Ectodermal cell (in vitro differentiated cells): ENCODE measurements at regions not wholly inside any gene's neighbourhood (a gene's known extent, or its start where the extent isn't known, plus 50 kb on each side); places are given as distances from the start of the nearest gene placed in this dataset.

Experiments used
- H3K27ac ChIP-seq: 2 replicates; pipeline ENCODE4 v1.7.0; 2013; ENCODE audit warnings: mild to moderate bottlenecking, low read depth, low read length; ENCODE audit not compliant: insufficient read depth, poor library complexity, severe bottlenecking
- H3K27me3 ChIP-seq: 2 replicates; pipeline ENCODE4 v1.7.0; 2013; ENCODE audit warnings: mild to moderate bottlenecking, low read length; ENCODE audit not compliant: insufficient read depth, control insufficient read depth, poor library complexity, severe bottlenecking
- H3K36me3 ChIP-seq: one replicate; pipeline ENCODE4 v1.7.0; 2013; ENCODE audit warnings: low read length; ENCODE audit not compliant: control insufficient read depth, insufficient read depth
- H3K4me1 ChIP-seq: one replicate; pipeline ENCODE4 v1.7.0; 2013; ENCODE audit warnings: low read length; ENCODE audit not compliant: control insufficient read depth, insufficient read depth
- H3K4me3 ChIP-seq: 2 replicates; pipeline ENCODE4 v1.7.0; 2013; ENCODE audit warnings: low read depth, low read length, control low read depth; ENCODE audit not compliant: insufficient read depth
- H3K9me3 ChIP-seq: 2 replicates; pipeline ENCODE4 v1.7.0; 2013; ENCODE audit warnings: mild to moderate bottlenecking, low read length, moderate library complexity; ENCODE audit not compliant: control insufficient read depth
- WGBS, 2 experiments: methylation state at CpG; one replicate each; pipeline ENCODE4 v1.1.7; 2013; ENCODE audit warnings: missing lambda C conversion rate in 2 of 2; 5-methylcytosine and 5-hydroxymethylcytosine counted together

DNA sequence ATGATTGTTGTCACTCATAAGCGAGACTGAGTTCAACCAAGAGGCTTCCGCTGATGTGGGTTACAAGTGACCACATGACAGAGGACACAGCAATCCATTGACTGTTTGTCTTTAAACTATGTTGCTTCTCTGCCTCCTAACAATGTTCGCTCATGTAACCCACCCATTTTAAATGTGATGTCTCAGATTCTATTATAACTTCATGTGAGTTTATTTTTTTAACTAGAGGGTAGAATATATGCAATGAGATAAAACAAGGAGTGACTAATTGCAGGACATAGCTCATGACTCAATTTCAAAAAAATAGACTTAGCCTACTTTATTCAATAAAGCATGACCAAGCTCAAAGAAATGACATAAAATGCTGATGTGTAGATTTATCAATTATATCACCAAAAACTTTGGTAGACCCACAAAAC, 119.2 kb upstream of the SASH1 start:
- no peaks in the 10 kb centered on the region for H3K27me3 ChIP-seq
- no peak overlapping the region for H3K4me3 ChIP-seq
- WGBS, 2 experiments, result 91 to 96% methylated on average over 2 to 3 of the region's 3 CpGs
- no peaks in the 10 kb centered on the region for H3K36me3 ChIP-seq
- H3K4me1 ChIP-seq, result no peaks in the 10 kb centered on the region
- H3K9me3 ChIP-seq, result no peaks in the 10 kb centered on the region
- H3K27ac ChIP-seq, result no peak overlapping the region

DNA sequence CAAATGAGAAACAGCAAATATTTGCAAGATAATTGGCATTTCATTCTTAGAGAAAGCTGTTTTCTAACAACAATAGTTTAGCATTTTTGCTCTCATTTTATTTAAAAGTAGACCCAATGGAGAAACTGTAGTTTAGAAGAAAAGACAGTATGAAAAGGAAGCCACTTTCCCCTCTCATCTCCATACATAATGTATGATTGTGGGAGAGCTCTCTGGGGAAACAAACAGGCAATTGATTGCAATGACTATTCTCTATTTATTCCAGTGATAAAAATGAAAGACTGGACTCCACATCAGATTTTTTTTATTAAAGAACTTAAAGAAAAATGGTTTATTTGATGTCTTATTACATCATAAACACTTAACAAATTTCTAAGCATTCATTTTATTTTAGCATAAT, 116.8 kb upstream of the SASH1 start:
- H3K27ac ChIP-seq, result no peak overlapping the region
- no peaks in the 10 kb centered on the region for H3K9me3 ChIP-seq
- H3K36me3 ChIP-seq, result no peaks in the 10 kb centered on the region
- no peaks in the 10 kb centered on the region for H3K4me1 ChIP-seq
- no peak overlapping the region for H3K4me3 ChIP-seq
- no peaks in the 10 kb centered on the region for H3K27me3 ChIP-seq

DNA sequence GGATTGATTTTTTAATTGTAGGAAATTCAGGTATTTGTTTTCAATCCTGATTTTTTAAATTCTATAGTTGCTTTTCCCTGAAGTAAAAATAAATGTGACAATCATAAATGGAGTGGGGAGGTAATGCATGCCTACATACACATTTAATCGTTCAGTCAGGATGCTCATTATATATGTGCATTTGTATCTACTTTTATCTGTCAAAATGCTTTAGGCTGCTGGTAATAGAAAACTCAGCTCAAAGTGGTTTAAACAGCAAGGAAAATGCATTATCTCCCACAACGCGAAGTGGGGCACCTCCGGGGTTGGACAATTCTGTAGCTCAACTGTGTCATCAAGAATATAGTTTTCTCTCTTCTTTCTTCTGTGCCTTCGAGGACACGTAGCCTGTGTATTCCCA, 116.4 kb upstream of the SASH1 start:
- no peaks in the 10 kb centered on the region for H3K9me3 ChIP-seq
- WGBS, 2 experiments, result 94 to 96% methylated on average over 3 to 6 of the region's 6 CpGs

DNA sequence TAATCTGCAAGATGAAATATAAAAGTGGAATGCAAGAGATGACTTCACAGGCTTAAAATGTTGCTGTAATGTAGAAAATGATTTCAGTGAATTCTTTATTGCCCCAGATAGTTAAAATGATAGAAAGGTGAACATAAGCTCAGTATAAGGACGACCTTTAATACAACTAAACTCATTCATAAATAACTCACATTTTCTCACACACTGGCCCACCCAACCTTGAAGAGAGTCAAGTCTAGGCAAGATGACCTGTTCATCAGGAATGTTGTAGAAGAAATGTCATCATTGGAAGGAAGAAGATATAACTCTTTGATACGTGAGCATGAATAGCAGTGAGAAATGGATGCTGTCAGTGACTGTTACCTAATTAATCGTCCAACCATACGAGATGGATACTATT, 111.1 kb upstream of the SASH1 start:
- 94 to 95% methylated on average over 4 of the region's 4 CpGs for WGBS, 2 experiments

More for the DNA sequence above, 116.4 kb upstream of the SASH1 start:
- Histone ChIP-seq H3K36me3 (no peaks in the 10 kb centered on the region), H3K4me3 (no peak overlapping the region), H3K27me3 (no peaks in the 10 kb centered on the region), H3K27ac (no peak overlapping the region), H3K4me1 (no peaks in the 10 kb centered on the region)

DNA sequence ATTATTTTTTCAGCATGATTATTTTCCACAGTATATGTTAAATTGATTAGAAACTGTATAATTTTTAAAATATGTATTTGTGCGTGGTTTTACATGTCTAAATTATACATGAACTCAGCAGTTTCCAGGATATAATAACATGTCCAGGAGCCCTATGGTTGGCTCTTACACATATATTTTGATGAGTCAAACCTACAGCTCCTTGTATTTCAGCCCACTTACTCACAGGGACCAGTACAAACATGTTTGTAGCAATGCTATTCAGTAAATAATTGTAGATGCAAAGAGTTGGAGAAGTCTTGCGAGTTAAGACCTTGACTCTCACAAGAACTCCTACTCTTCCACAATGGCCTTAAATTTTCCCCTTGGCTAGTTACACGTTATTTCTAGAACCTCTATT, 107.2 kb upstream of the SASH1 start:
- H3K27me3 ChIP-seq, result no peaks in the 10 kb centered on the region
- no peak overlapping the region for H3K4me3 ChIP-seq
- H3K9me3 ChIP-seq, result no peaks in the 10 kb centered on the region
- H3K27ac ChIP-seq, result no peak overlapping the region
- no peaks in the 10 kb centered on the region for H3K36me3 ChIP-seq
- H3K4me1 ChIP-seq, result no peaks in the 10 kb centered on the region
- whole genome bisulfite sequencing, 2 experiments, result 66 to 87% methylated on average over 2 to 3 of the region's 3 CpGs

More for the DNA sequence above, 111.1 kb upstream of the SASH1 start:
- Histone ChIP-seq H3K36me3 (no peaks in the 10 kb centered on the region), H3K27me3 (no peaks in the 10 kb centered on the region), H3K4me3 (no peak overlapping the region), H3K4me1 (no peaks in the 10 kb centered on the region), H3K27ac (no peak overlapping the region), H3K9me3 (no peaks in the 10 kb centered on the region)

DNA sequence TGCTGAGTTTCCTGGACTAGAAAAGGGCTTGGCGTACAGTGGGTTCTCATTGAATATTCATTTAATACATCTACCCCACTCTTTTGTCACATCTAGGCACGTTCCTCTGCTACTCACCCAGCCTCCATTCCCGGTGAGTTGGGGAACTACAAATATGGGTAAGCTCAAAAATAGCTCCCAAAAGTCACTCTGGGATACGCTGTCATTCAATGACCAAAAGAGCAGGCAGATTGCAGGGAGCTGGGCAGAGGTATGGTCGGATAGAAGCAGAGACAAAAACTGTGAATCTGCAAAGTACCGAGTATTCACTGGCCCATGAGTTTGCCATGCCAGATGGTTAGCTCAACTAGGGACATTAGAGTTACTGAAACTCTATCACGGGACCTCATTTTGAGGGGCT, 103.9 kb upstream of the SASH1 start:
- Histone ChIP-seq H3K27me3 (no peaks in the 10 kb centered on the region), H3K36me3 (no peaks in the 10 kb centered on the region), H3K9me3 (no peaks in the 10 kb centered on the region), H3K4me1 (no peaks in the 10 kb centered on the region), H3K27ac (no peak overlapping the region), H3K4me3 (no peak overlapping the region)
- WGBS, 2 experiments, result 92 to 93% methylated on average over 7 of the region's 7 CpGs

DNA sequence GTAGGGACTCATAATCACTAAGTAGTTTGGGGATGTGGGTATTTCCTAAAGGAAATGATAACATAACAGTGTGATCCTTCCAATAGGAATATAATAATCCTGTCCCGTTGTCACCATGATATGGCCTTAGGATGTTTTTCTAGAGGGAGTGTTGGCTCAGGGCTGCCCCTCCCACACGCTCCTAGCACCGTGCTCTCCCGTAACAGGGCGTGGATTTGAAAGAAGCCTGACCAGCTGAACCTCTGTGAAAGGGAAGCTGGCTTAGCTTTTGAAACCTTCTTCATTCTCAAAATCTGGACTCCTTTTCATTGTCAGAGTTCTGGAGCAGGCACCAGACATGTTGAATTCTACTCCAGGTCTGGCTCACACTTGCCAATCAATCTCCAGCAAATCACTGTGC, 103.4 kb upstream of the SASH1 start:
- Histone ChIP-seq H3K27ac (no peak overlapping the region), H3K27me3 (no peaks in the 10 kb centered on the region), H3K4me1 (no peaks in the 10 kb centered on the region), H3K4me3 (no peak overlapping the region), H3K36me3 (no peaks in the 10 kb centered on the region), H3K9me3 (no peaks in the 10 kb centered on the region)
- WGBS, 2 experiments, result 85 to 90% methylated on average over 5 of the region's 5 CpGs

DNA sequence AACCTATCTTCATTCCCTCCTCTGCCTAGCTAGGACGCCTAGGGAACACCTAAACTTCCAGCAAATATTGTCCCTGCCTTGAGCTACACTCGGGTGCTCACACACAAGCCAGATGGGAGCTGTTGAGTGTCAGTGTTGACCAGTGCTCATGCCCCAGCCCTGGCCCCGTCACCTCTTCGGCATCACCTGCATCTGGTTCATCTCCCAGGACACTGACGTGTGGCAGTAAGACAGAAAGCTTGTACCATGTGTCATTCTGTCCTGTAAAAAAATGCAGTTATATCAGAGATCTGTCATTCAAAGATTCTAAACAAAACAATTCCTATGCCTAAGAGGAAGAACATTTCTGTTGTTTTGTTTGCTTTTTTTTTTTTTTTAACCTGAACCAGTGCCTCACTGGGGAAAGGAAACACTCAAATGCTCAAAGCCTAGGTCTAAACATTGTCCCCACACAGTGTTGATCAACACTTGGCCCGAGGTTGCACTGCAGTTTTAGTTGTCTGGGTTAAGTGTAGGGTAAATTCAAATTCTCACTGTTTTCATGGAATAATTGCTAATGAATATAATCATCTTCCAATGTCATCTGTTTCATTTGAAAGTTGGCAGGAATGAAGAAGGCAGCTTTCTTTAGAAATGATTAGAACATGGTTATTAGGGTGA, 102.7 kb upstream of the SASH1 start:
- no peak overlapping the region for H3K27ac ChIP-seq
- H3K4me3 ChIP-seq, result no peak overlapping the region
- WGBS, 2 experiments, result 95 to 96% methylated on average over 6 of the region's 6 CpGs

DNA sequence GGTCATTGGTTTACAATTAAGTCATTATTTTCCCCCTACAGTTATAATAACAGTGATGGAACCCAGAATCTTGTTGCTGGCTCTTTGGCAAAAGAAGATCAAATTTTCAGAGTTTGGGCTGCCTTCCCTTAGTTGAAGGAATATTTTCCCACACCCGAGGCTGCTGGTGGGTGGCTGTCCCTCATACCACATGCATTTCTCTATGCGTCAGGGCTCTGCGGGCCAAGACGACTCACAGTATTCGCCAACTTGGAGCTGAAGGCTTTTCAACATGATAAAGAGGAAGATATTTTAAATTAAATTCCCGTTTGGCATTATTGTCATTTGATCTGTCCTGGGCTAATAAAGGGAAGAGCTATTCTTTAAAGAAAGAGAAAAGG, 102.2 kb upstream of the SASH1 start:
- no peak overlapping the region for H3K4me3 ChIP-seq
- WGBS, 2 experiments, result 75 to 81% methylated on average over 6 of the region's 6 CpGs
- H3K4me1 ChIP-seq, result no peaks in the 10 kb centered on the region
- no peaks in the 10 kb centered on the region for H3K36me3 ChIP-seq
- no peak overlapping the region for H3K27ac ChIP-seq
- H3K9me3 ChIP-seq, result no peaks in the 10 kb centered on the region
- H3K27me3 ChIP-seq, result no peaks in the 10 kb centered on the region

More for the DNA sequence above, 102.7 kb upstream of the SASH1 start:
- H3K9me3 ChIP-seq, result no peaks in the 10 kb centered on the region
- no peaks in the 10 kb centered on the region for H3K36me3 ChIP-seq
- H3K27me3 ChIP-seq, result no peaks in the 10 kb centered on the region
- H3K4me1 ChIP-seq, result no peaks in the 10 kb centered on the region

DNA sequence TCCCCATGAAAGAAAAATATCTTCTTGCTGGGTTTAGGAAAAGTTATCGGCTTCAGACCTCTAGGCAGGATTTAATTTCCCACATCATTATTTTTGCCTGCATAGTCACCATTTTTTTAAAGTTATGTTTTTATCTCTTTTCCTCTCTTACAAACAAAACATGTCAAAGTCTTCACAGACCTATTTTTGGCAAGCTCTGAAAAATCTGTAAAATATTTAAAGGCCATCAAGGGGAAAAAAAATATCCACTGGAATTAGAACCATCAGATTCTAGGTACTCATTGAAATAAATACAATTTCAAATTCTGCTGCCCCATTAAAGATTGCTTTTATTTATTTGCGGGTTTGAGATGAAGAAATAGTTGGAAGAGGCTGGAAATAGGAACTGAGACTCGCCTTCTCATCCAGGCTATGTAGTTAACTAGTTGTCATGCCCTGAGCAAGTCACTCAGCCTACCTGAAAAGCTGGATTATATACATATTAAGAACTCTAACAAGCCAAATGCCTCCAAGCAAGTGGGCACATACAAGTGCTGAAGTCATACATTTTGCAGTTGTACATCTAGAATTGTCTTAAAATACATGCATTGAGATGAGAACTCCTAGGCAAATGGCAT, 101.7 kb upstream of the SASH1 start:
- Histone ChIP-seq H3K4me1 (no peaks in the 10 kb centered on the region), H3K27ac (no peak overlapping the region), H3K27me3 (no peaks in the 10 kb centered on the region), H3K36me3 (no peaks in the 10 kb centered on the region), H3K4me3 (no peak overlapping the region), H3K9me3 (no peaks in the 10 kb centered on the region)
- WGBS, 2 experiments, result 92 to 94% methylated on average over 3 of the region's 3 CpGs
